ENCODE measurements at regions not wholly inside any gene's neighbourhood (a gene's known extent, or its start where the extent isn't known, plus 50 kb on each side); places are given as distances from the start of the nearest gene placed in this dataset.

- DNase-seq (no peak), ATAC-seq (no peak)
- Mint-ChIP-seq H3K4me1 (no peaks in the 10 kb centered on the region), H3K4me3 (no peak overlapping the region), H3K9me3 (peaks cover 12 to 17% of the 10 kb centered on the region in 2 donors), H3K27me3 (no peaks in the 10 kb centered on the region), H3K27ac (no peak overlapping the region)
Measured at GRCh38 chr5:29720954-29721353, 1472.5 kb upstream of the CDH6 start.

- Mint-ChIP-seq H3K4me1 (no peaks in the 10 kb centered on the region), H3K4me3 (no peak overlapping the region), H3K27ac (no peak overlapping the region), H3K27me3 (no peaks in the 10 kb centered on the region), H3K9me3 (peaks cover 12 to 17% of the 10 kb centered on the region in 2 donors)
- ATAC-seq (no peak), DNase-seq (no peak)
Measured at GRCh38 chr5:29719171-29719570, 1474.3 kb upstream of the CDH6 start.

GRCh38 chr5:29715167-29715566 is 1478.3 kb upstream of the CDH6 start:
- Mint-ChIP-seq H3K4me3 (no peak overlapping the region), H3K27ac (no peak overlapping the region), H3K9me3 (peaks cover 17 to 18% of the 10 kb centered on the region in 2 donors), H3K27me3 (no peaks in the 10 kb centered on the region), H3K4me1 (no peaks in the 10 kb centered on the region)
- ATAC-seq (no peak), DNase-seq (no peak)

- Mint-ChIP-seq H3K4me3 (no peak overlapping the region), H3K4me1 (no peaks in the 10 kb centered on the region), H3K9me3 (peaks cover 13 to 22% of the 10 kb centered on the region in 2 donors), H3K27ac (no peak overlapping the region), H3K27me3 (no peaks in the 10 kb centered on the region)
- DNase-seq = no peak
- ATAC-seq = no peak
Measured at GRCh38 chr5:29702875-29703274, 1490.6 kb upstream of the CDH6 start.

- no peak for ATAC-seq
- Mint-ChIP-seq H3K9me3 (peaks cover 16 to 22% of the 10 kb centered on the region in 2 donors), H3K4me3 (no peak overlapping the region), H3K27me3 (no peaks in the 10 kb centered on the region), H3K4me1 (no peaks in the 10 kb centered on the region), H3K27ac (no peak overlapping the region)
- DNase-seq = no peak
Measured at GRCh38 chr5:29701600-29701999, 1491.9 kb upstream of the CDH6 start.

GRCh38 chr5:29697785-29698414 is 1495.6 kb upstream of the CDH6 start:
- DNase-seq (no peak), ATAC-seq (no peak)
- no peak overlapping the region for H3K27ac Mint-ChIP-seq
- no peak overlapping the region for H3K4me3 Mint-ChIP-seq
- H3K4me1 Mint-ChIP-seq = no peaks in the 10 kb centered on the region
- peaks cover 10 to 16% of the 10 kb centered on the region in 2 donors for H3K9me3 Mint-ChIP-seq
- H3K27me3 Mint-ChIP-seq = no peaks in the 10 kb centered on the region

GRCh38 chr5:29697278-29697677 is 1496.2 kb upstream of the CDH6 start:
- H3K4me1 Mint-ChIP-seq = no peaks in the 10 kb centered on the region
- no peak overlapping the region for H3K4me3 Mint-ChIP-seq
- peaks cover 10 to 16% of the 10 kb centered on the region in 2 donors for H3K9me3 Mint-ChIP-seq
- no peak overlapping the region for H3K27ac Mint-ChIP-seq
- DNase-seq (no peak), ATAC-seq (no peak)
- H3K27me3 Mint-ChIP-seq = no peaks in the 10 kb centered on the region

- peaks cover 10 to 21% of the 10 kb centered on the region in 2 donors for H3K9me3 Mint-ChIP-seq
- H3K27ac Mint-ChIP-seq = no peak overlapping the region
- no peak for ATAC-seq
- no peaks in the 10 kb centered on the region for H3K27me3 Mint-ChIP-seq
- H3K4me3 Mint-ChIP-seq = no peak overlapping the region
- no peak for DNase-seq
- no peaks in the 10 kb centered on the region for H3K4me1 Mint-ChIP-seq
Measured at GRCh38 chr5:29672678-29673077, 1520.8 kb upstream of the CDH6 start.

- no peak overlapping the region for H3K4me3 Mint-ChIP-seq
- no peaks in the 10 kb centered on the region for H3K27me3 Mint-ChIP-seq
- DNase-seq = no peak
- no peaks in the 10 kb centered on the region for H3K4me1 Mint-ChIP-seq
- peaks cover 0 to 14% of the 10 kb centered on the region in 2 donors for H3K9me3 Mint-ChIP-seq
- H3K27ac Mint-ChIP-seq = no peak overlapping the region
- ATAC-seq = no peak
Measured at GRCh38 chr5:29662876-29663275, 1530.6 kb upstream of the CDH6 start.

GRCh38 chr5:29654954-29655353 is 1538.5 kb upstream of the CDH6 start:
- Mint-ChIP-seq H3K4me1 (no peaks in the 10 kb centered on the region), H3K27me3 (no peaks in the 10 kb centered on the region), H3K4me3 (no peak overlapping the region), H3K27ac (no peak overlapping the region), H3K9me3 (peaks cover 10 to 18% of the 10 kb centered on the region in 2 donors)
- no peak for ATAC-seq
- DNase-seq = no peak

GRCh38 chr5:29649321-29649720 is 1544.2 kb upstream of the CDH6 start:
- Mint-ChIP-seq H3K4me1 (no peaks in the 10 kb centered on the region), H3K27me3 (no peaks in the 10 kb centered on the region), H3K27ac (no peak overlapping the region), H3K9me3 (peaks cover 0 to 13% of the 10 kb centered on the region in 2 donors), H3K4me3 (no peak overlapping the region)
- no peak for DNase-seq
- no peak for ATAC-seq

- no peaks in the 10 kb centered on the region for H3K4me1 Mint-ChIP-seq
- ATAC-seq = no peak
- no peak overlapping the region for H3K27ac Mint-ChIP-seq
- no peaks in the 10 kb centered on the region for H3K27me3 Mint-ChIP-seq
- no peak overlapping the region for H3K4me3 Mint-ChIP-seq
- no peak for DNase-seq
- peaks cover 10 to 29% of the 10 kb centered on the region in 2 donors for H3K9me3 Mint-ChIP-seq
Measured at GRCh38 chr5:29642601-29643000, 1550.9 kb upstream of the CDH6 start.

- ATAC-seq (no peak), DNase-seq (no peak)
- Mint-ChIP-seq H3K27ac (no peak overlapping the region), H3K27me3 (no peaks in the 10 kb centered on the region), H3K9me3 (peaks cover 16 to 20% of the 10 kb centered on the region in 2 donors), H3K4me3 (no peak overlapping the region), H3K4me1 (no peaks in the 10 kb centered on the region)
Measured at GRCh38 chr5:29614206-29614605, 1579.3 kb upstream of the CDH6 start.

- H3K27ac Mint-ChIP-seq = no peak overlapping the region
- H3K4me1 Mint-ChIP-seq = no peaks in the 10 kb centered on the region
- DNase-seq (no peak), ATAC-seq (no peak)
- H3K4me3 Mint-ChIP-seq = no peak overlapping the region
- no peaks in the 10 kb centered on the region for H3K27me3 Mint-ChIP-seq
- H3K9me3 Mint-ChIP-seq = peaks cover 23% of the 10 kb centered on the region in 2 donors
Measured at GRCh38 chr5:29588236-29588635, 1605.2 kb upstream of the CDH6 start.

GRCh38 chr5:29587832-29588231 is 1605.7 kb upstream of the CDH6 start:
- no peak for DNase-seq
- Mint-ChIP-seq H3K27ac (no peak overlapping the region), H3K4me3 (no peak overlapping the region), H3K27me3 (no peaks in the 10 kb centered on the region), H3K9me3 (peaks cover 23 to 25% of the 10 kb centered on the region in 2 donors), H3K4me1 (no peaks in the 10 kb centered on the region)
- no peak for ATAC-seq

GRCh38 chr5:29568028-29568427 is 1625.5 kb upstream of the CDH6 start:
- no peak for ATAC-seq
- Mint-ChIP-seq H3K27me3 (no peaks in the 10 kb centered on the region), H3K4me3 (no peak overlapping the region), H3K27ac (no peak overlapping the region), H3K4me1 (no peaks in the 10 kb centered on the region), H3K9me3 (peaks cover 10 to 23% of the 10 kb centered on the region in 2 donors)
- no peak for DNase-seq

- DNase-seq = no peak
- H3K4me3 Mint-ChIP-seq = no peak overlapping the region
- H3K9me3 Mint-ChIP-seq = peaks cover 2 to 8% of the 10 kb centered on the region in 2 donors
- H3K27ac Mint-ChIP-seq = no peak overlapping the region
- ATAC-seq = no peak
- H3K27me3 Mint-ChIP-seq = no peaks in the 10 kb centered on the region
- H3K4me1 Mint-ChIP-seq = no peaks in the 10 kb centered on the region
Measured at GRCh38 chr5:29561564-29561963, 1631.9 kb upstream of the CDH6 start.
